DOHH2 (cell line): ENCODE measurements at regions not wholly inside any gene's neighbourhood (a gene's known extent, or its start where the extent isn't known, plus 50 kb on each side); places are given as distances from the start of the nearest gene placed in this dataset.

Source experiments
- H3F3A ChIP-seq: fragments of 200-600 bp; sonication (generic), shearing (Covaris generic); 2 replicates; pipeline ENCODE4 v1.6.0; 2016; ENCODE audit warnings: antibody characterized with exemption, mild to moderate bottlenecking; ENCODE audit not compliant: control insufficient read depth, insufficient read depth
- H3K27ac ChIP-seq: fragments of 200-600 bp; sonication (generic); 2 replicates; pipeline ENCODE4 v1.5.1; 2014; ENCODE audit warnings: low read depth, mild to moderate bottlenecking, low read length, moderate library complexity
- H3K27me3 ChIP-seq: fragments of 200-600 bp; sonication (generic); 2 replicates; pipeline ENCODE4 v1.6.1; 2014; ENCODE audit warnings: mild to moderate bottlenecking, low read length, mixed read lengths; ENCODE audit not compliant: control insufficient read depth
- H3K36me3 ChIP-seq: fragments of 200-600 bp; sonication (generic); 2 replicates; pipeline ENCODE4 v1.6.1; 2014; ENCODE audit warnings: mild to moderate bottlenecking, low read length, moderate library complexity, mixed read lengths; ENCODE audit not compliant: control insufficient read depth
- H3K4me1 ChIP-seq: fragments of 200-600 bp; sonication (generic); 2 replicates; pipeline ENCODE4 v1.6.1; 2014; ENCODE audit warnings: mild to moderate bottlenecking, low read length, mixed read lengths; ENCODE audit not compliant: control insufficient read depth
- H3K4me2 ChIP-seq: fragments of 200-600 bp; sonication (generic); 2 replicates; pipeline ENCODE4 v1.6.0; 2014; ENCODE audit warnings: mild to moderate bottlenecking, low read length, moderate library complexity
- H3K4me3 ChIP-seq: fragments of 200-600 bp; sonication (generic); 2 replicates; pipeline ENCODE4 v1.5.1; 2014; ENCODE audit warnings: mild to moderate bottlenecking, low read length, mixed read lengths
- H3K79me2 ChIP-seq: fragments of 200-600 bp; sonication (generic); 2 replicates; pipeline ENCODE4 v1.6.1; 2014; ENCODE audit warnings: mild to moderate bottlenecking, low read length, mixed read lengths; ENCODE audit not compliant: control insufficient read depth
- H3K9me2 ChIP-seq: fragments of 200-600 bp; sonication (generic); replicated peaks from 2 replicates; pipeline ENCODE4 v1.6.1; 2014; ENCODE audit warnings: mild to moderate bottlenecking, low read length, mixed read lengths; ENCODE audit not compliant: control insufficient read depth
- H3K9me3 ChIP-seq: fragments of 200-600 bp; sonication (generic); 2 replicates; pipeline ENCODE4 v1.6.1; 2014; ENCODE audit warnings: antibody characterized with exemption, low read length, mixed read lengths; ENCODE audit not compliant: control insufficient read depth, insufficient read depth
- H4K20me1 ChIP-seq: fragments of 200-600 bp; sonication (generic); 2 replicates; pipeline ENCODE4 v1.6.0; 2014; ENCODE audit warnings: low read depth, mild to moderate bottlenecking, antibody characterized with exemption, low read length, moderate library complexity; ENCODE audit not compliant: control insufficient read depth, insufficient read depth
- EZH2phosphoT487 ChIP-seq: fragments of 200-600 bp; sonication (generic); IDR thresholded peaks from 2 replicates; pipeline ENCODE4 v1.6.1; 2017; ENCODE audit warnings: borderline replicate concordance, mild to moderate bottlenecking, antibody characterized with exemption, low read length, moderate library complexity, mixed read lengths
- TF ChIP-seq, protein P1 (sequence below): fragments of 200-600 bp; sonication (generic); IDR thresholded peaks from one replicate; pipeline ENCODE4 v1.5.1; 2014; ENCODE audit warnings: antibody characterized with exemption, mild to moderate bottlenecking, low read depth, low read length; ENCODE audit not compliant: poor library complexity, severe bottlenecking

DNA sequence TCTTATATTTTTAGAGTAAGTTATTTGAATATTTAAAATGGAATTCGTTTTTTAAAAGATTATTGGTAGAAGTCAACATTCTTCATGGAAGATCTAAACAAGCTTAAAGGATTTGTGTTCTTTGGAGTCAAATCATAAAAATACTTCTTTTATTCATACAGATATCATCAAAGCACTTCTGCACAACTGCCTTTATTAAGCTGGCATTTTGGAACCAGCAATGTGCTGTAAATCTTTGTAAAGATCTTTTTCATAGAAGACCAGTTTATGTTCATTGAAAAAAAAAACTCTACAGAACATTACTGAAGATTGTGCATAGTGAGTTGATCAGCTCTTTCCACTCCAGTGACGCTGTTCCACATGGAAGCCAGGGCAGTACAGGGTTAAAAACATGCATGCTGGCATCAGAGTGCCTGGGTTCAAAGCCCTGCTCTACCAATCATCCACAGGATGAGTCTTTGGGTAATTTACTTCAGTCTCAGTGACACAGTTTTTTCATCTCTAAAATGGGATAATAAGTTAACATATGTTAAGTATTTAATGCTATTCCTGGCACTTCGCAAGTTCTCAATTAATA is 109.6 kb upstream of the SLC38A4 start:
- Histone ChIP-seq H4K20me1 (no peaks in the 10 kb centered on the region), H3K79me2 (no peaks in the 10 kb centered on the region), H3K9me2 (no peaks in the 10 kb centered on the region), H3K9me3 (no peaks in the 10 kb centered on the region), H3K27me3 (peaks cover 2% of the 10 kb centered on the region; the same call in 1 of the 2 replicates), H3F3A (no peaks in the 10 kb centered on the region), H3K4me3 (no peak overlapping the region), H3K36me3 (no peaks in the 10 kb centered on the region), H3K4me1 (no peaks in the 10 kb centered on the region), H3K4me2 (no peak overlapping the region), H3K27ac (no peak overlapping the region)
- no peak for TF ChIP-seq EZH2phosphoT487
- TF ChIP-seq, protein P1, sequence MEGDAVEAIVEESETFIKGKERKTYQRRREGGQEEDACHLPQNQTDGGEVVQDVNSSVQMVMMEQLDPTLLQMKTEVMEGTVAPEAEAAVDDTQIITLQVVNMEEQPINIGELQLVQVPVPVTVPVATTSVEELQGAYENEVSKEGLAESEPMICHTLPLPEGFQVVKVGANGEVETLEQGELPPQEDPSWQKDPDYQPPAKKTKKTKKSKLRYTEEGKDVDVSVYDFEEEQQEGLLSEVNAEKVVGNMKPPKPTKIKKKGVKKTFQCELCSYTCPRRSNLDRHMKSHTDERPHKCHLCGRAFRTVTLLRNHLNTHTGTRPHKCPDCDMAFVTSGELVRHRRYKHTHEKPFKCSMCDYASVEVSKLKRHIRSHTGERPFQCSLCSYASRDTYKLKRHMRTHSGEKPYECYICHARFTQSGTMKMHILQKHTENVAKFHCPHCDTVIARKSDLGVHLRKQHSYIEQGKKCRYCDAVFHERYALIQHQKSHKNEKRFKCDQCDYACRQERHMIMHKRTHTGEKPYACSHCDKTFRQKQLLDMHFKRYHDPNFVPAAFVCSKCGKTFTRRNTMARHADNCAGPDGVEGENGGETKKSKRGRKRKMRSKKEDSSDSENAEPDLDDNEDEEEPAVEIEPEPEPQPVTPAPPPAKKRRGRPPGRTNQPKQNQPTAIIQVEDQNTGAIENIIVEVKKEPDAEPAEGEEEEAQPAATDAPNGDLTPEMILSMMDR = no peak

DNA sequence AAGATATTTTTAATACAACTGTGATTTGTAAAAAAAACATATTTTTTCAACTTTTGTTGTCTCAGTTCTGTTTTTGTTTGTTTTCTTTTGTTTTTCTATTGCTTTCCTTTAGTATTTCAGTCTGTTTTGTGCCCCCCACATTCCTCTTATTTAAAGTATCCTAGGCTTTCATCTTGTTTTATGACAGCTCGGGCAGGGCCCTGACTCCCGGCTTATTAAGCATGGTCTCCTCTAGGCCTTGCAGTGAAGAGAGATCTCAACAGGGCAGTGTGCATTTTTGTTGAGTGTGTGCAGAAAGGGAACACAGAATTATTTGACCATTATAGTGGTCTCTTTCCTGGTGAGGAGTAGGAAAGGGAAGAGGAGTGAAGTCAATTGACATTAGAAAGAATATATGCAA is 110.2 kb upstream of the SLC38A4 start:
- no peak overlapping the region for H3K4me2 ChIP-seq
- H3K27ac ChIP-seq = no peak overlapping the region
- no peak overlapping the region for H3K4me3 ChIP-seq
- TF ChIP-seq, protein P1 = no peak
- no peak for TF ChIP-seq EZH2phosphoT487
- no peaks in the 10 kb centered on the region for H4K20me1 ChIP-seq
- H3K79me2 ChIP-seq = no peaks in the 10 kb centered on the region
- peaks cover 2% of the 10 kb centered on the region; the same call in 1 of the 2 replicates for H3K27me3 ChIP-seq
- H3K36me3 ChIP-seq = no peaks in the 10 kb centered on the region
- H3K9me3 ChIP-seq = no peaks in the 10 kb centered on the region
- H3F3A ChIP-seq = no peaks in the 10 kb centered on the region
- no peaks in the 10 kb centered on the region for H3K9me2 ChIP-seq
- no peaks in the 10 kb centered on the region for H3K4me1 ChIP-seq

DNA sequence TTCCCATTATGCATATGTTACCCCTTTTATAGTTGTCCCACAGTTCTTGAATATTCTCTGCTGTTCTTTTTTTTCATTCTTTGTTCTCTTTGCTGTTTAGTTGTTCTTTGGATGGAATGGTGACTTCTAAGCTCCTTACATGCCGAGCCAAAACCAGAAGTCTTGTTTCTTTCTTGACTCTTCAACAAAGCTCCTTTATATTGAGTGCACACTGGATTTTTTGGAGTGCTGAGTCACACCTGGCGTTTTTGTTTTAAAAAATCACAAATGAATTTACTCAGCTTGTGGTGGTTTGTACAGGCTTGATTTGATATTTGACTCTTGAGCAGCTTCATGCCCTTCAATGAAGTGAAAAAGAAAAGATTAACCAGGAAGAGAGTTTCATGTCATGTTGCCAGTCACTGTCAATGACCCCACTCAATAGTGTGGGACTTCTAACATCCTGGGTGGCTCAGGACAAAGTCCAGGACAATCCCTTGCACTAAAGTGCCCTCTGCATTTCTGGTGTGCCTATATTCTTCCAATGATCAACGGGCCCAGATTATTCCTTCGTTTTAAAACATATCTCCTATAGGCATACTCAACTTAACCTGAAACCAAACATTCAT is 112.4 kb upstream of the SLC38A4 start:
- Histone ChIP-seq H3K4me1 (no peaks in the 10 kb centered on the region), H3K27me3 (0 out of 2 replicates have a peak, but pooled peaks cover 2% of the 10 kb centered on the region), H3K79me2 (no peaks in the 10 kb centered on the region), H3K9me2 (no peaks in the 10 kb centered on the region), H3K27ac (no peak overlapping the region), H3K36me3 (no peaks in the 10 kb centered on the region), H3F3A (no peaks in the 10 kb centered on the region), H3K4me2 (no peak overlapping the region), H3K4me3 (no peak overlapping the region), H3K9me3 (no peaks in the 10 kb centered on the region), H4K20me1 (no peaks in the 10 kb centered on the region)
- TF ChIP-seq EZH2phosphoT487 = no peak
- TF ChIP-seq, protein P1 = no peak
